Urinary bladder (tissue), 3 donors: ENCODE measurements at regions not wholly inside any gene's neighbourhood (a gene's known extent, or its start where the extent isn't known, plus 50 kb on each side); places are given as distances from the start of the nearest gene placed in this dataset.

Experiments used
- DNase-seq: peaks from one replicate; pipeline ENCODE4 v3.0.0-alpha.2; 2015; ENCODE audit errors: extremely low spot score
- H3K27ac ChIP-seq: one replicate; pipeline ENCODE4 v1.5.1; 2013; ENCODE audit warnings: low read depth, mild to moderate bottlenecking, moderate library complexity
- H3K36me3 ChIP-seq: one replicate; pipeline ENCODE4 v1.6.1; 2013; ENCODE audit warnings: mild to moderate bottlenecking, moderate library complexity; ENCODE audit not compliant: insufficient read depth
- H3K4me1 ChIP-seq: one replicate; pipeline ENCODE4 v1.6.1; 2013; ENCODE audit warnings: mild to moderate bottlenecking, moderate library complexity; ENCODE audit not compliant: insufficient read depth
- H3K4me3 ChIP-seq: one replicate; pipeline ENCODE4 v1.5.1; 2013; ENCODE audit warnings: low read depth, low read length
- WGBS: extraction: QIAGEN DNeasy Blood & Tissue Kit; methylation state at CpG from one replicate; pipeline ENCODE4 v1.1.7; 2013; 5-methylcytosine and 5-hydroxymethylcytosine counted together
- donor health status: healthy with polysubstance abuse.
- donor health status: healthy.

- Histone ChIP-seq H3K4me3 (no peak overlapping the region), H3K4me1 (no peaks in the 10 kb centered on the region), H3K27ac (no peak overlapping the region), H3K36me3 (no peaks in the 10 kb centered on the region)
- DNase-seq = no peak
- WGBS = 12% methylated on average over 3 of the region's 3 CpGs
These were observed 567.6 kb downstream of the BCL11B start for GRCh38 chr14:98704441-98704840.

DNA sequence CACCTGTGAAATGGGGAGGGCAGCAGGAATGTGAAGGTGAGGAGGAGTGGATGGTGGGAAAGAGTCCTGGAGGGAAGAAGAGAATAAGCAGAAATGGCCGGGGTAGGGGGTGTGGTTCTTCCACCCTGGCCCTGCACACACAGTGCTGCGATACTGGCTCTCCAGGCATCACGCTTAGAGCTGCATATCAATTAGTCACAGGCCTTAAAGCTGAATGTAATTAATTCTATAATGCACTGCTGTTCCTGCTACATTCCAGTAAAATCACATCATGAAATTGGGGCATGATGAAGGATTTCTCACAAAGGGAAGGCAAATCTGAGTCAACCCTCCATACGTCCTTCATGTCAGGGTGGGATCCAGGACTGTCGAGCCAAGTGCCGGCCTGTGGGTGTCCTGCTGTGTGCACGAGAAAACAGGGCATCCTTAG, 566.1 kb downstream of the BCL11B start:
- no peak for DNase-seq
- 34% methylated on average over 7 of the region's 7 CpGs for WGBS

DNA sequence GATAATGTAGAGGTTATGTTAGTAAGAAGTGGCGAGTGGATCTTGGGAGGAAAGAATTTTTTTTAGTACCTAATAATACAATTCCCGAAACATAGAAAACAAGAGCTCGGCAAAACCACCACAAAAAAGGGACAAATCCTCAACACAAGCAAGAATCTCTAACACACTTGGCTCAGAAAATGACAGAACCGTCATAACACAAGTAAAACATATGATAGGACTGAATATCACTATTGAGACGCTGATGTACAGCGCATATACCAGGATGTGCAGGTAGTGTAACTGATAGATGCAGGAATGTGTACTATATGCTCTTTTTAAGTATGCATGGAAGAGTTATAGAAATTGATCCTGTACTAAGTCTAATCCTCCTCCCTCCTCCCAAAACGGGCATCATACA, 564.5 kb downstream of the BCL11B start:
- Histone ChIP-seq H3K4me3 (no peak overlapping the region), H3K27ac (no peak overlapping the region), H3K4me1 (no peaks in the 10 kb centered on the region), H3K36me3 (no peaks in the 10 kb centered on the region)
- WGBS = 85% methylated on average over 7 of the region's 7 CpGs
- DNase-seq = no peak

More for the DNA sequence above, 566.1 kb downstream of the BCL11B start:
- Histone ChIP-seq H3K4me1 (no peaks in the 10 kb centered on the region), H3K36me3 (no peaks in the 10 kb centered on the region), H3K4me3 (no peak overlapping the region), H3K27ac (no peak overlapping the region)

GRCh38 chr14:98708555-98708954, 563.4 kb downstream of the BCL11B start:
- no peaks in the 10 kb centered on the region for H3K36me3 ChIP-seq
- no peaks in the 10 kb centered on the region for H3K4me1 ChIP-seq
- no peak overlapping the region for H3K4me3 ChIP-seq
- no peak for DNase-seq
- H3K27ac ChIP-seq = no peak overlapping the region

- Histone ChIP-seq H3K4me3 (no peak overlapping the region), H3K36me3 (no peaks in the 10 kb centered on the region), H3K27ac (no peak overlapping the region), H3K4me1 (no peaks in the 10 kb centered on the region)
- DNase-seq = no peak
- 49% methylated on average over 2 of the region's 2 CpGs for WGBS
These were observed 560.5 kb downstream of the BCL11B start for GRCh38 chr14:98711453-98711852.

DNA sequence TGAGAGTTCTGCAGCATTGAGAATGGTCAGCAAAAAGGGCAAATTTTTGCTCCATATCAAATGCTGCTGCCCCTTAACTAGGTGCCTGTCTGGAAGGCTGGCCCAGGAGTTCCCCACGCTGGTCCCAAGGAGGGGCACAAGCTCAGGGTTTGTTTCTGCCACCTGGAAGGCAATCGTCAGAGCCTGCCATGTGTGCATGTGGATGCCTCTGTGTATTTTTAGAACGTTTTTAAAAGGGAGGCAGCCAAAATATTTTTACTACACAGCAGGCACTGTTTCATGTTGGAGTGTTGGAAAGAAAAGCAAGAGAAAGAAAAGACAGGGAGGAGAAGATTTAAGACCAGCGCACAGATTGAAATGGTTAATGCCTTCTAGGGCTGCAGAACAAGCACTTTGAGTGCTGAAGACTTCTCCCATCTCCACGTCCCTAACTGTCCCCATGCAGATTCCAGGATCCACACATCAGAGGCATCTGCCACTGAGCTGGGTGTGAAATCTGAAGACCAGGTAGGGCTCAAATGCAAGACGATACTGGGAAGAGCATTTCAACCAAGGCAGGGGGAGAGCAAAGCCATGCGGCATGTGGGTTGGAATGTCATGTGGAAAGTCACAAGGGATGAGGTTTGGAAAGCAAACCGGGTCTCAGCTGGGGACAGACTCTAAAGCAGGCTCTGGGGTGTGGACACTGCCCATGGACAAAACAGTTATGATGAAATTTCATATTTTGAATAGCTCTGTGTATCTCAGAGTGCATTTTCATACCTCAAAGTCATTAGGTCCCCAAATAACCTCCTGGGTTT, 557.2 kb downstream of the BCL11B start:
- 43% methylated on average over 8 of the region's 8 CpGs for WGBS
- Histone ChIP-seq H3K27ac (no peak overlapping the region), H3K4me1 (no peaks in the 10 kb centered on the region), H3K4me3 (no peak overlapping the region), H3K36me3 (no peaks in the 10 kb centered on the region)
- DNase-seq = no peak

DNA sequence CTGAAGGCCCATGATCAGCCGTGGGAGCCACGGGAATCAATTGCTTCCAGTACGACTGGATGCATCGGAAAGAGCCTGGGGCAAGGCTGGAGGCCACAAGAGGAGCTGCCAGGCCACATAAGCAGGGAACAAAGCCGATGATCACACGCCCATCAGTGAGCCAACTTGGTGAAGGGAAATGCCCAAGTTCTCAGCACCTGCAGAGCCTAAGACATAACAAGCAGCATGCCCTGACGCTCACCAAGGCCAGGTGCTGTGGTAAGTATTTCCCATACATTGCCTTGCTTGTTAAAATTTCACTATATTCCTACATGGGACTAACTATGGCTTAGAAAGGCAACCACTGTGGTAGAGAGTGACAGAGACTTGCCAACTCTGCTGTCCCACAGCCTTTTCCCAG, 555.9 kb downstream of the BCL11B start:
- no peak for DNase-seq
- H3K4me3 ChIP-seq = no peak overlapping the region
- no peaks in the 10 kb centered on the region for H3K36me3 ChIP-seq
- no peak overlapping the region for H3K27ac ChIP-seq
- no peaks in the 10 kb centered on the region for H3K4me1 ChIP-seq
- 89% methylated on average over 7 of the region's 7 CpGs for WGBS

GRCh38 chr14:98721061-98721460, 550.9 kb downstream of the BCL11B start:
- WGBS = 97% methylated on average over 1 of the region's 1 CpG
- Histone ChIP-seq H3K36me3 (no peaks in the 10 kb centered on the region), H3K27ac (no peak overlapping the region), H3K4me1 (no peaks in the 10 kb centered on the region), H3K4me3 (no peak overlapping the region)
- no peak for DNase-seq

DNA sequence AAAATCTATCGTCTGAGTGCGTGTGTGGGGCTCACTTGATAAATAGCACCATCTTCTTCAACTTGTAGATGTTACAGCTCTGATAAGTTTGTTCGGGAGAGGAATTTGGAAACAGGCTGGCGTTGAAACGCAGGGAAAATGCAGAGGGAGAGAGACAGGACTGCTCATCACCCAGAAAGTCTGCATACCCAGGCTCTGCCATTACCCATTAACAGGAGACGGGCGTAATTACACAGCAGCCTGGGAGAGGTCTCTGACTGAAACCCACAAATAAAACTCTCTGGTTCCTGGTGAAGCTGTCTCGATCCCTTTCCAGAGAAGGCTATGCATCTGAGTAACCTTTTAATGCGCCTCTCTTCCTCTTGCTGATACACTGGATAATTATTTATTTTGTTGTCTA, 547.3 kb downstream of the BCL11B start:
- Histone ChIP-seq H3K36me3 (no peaks in the 10 kb centered on the region), H3K4me1 (no peaks in the 10 kb centered on the region), H3K27ac (no peak overlapping the region), H3K4me3 (no peak overlapping the region)
- 27% methylated on average over 9 of the region's 9 CpGs for WGBS
- no peak for DNase-seq

- no peak overlapping the region for H3K27ac ChIP-seq
- DNase-seq = no peak
- no peak overlapping the region for H3K4me3 ChIP-seq
- no peaks in the 10 kb centered on the region for H3K36me3 ChIP-seq
- 30% methylated on average over 7 of the region's 7 CpGs for WGBS
- H3K4me1 ChIP-seq = no peaks in the 10 kb centered on the region
These were observed 546.8 kb downstream of the BCL11B start for GRCh38 chr14:98725191-98725590.

- 72% methylated on average over 9 of the region's 9 CpGs for WGBS
These were observed 546.3 kb downstream of the BCL11B start for GRCh38 chr14:98725676-98726075.

DNA sequence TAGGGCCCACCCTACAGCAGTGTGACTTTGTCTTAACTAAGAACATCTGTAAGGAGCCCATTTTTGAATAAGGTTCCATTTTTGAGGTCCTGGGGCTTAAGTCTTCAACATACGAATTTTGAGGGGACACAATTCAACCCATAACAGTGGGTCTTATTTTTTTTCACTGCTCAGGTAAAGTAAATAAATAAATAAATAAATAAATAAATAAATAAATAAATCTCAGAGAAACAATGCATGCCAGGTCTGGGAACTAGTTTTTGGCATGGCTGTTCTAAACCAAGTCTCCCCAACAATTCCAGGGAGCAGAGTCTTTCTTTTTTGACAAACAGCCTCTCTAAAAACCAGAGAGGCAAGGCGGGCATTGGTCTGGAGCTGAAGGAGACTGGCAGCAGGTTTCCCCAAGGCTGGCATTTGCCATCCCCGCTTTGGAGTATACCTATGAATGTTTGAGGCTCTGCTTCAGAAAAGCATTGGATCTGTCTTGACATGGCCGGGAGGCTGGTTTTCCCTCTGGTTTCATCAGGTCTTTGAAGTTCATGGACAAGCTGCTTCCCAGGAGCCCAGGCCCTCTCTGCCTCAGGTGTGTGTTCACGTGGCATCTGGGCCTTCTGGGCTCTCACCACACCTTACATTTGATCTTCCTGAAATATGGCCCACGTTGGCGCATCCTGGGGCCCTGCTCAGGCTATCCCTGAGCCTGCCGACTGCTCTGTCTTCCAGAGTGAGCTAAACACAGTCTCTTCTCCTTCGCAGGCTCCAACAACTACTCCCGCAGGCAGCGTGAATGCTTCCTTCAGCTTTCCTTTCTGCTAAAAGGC, 545.2 kb downstream of the BCL11B start:
- no peaks in the 10 kb centered on the region for H3K4me1 ChIP-seq
- WGBS = 89% methylated on average over 11 of the region's 11 CpGs
- no peak for DNase-seq
- H3K27ac ChIP-seq = no peak overlapping the region
- no peaks in the 10 kb centered on the region for H3K36me3 ChIP-seq
- no peak overlapping the region for H3K4me3 ChIP-seq

More at GRCh38 chr14:98725676-98726075, 546.3 kb downstream of the BCL11B start:
- Histone ChIP-seq H3K4me1 (no peaks in the 10 kb centered on the region), H3K27ac (no peak overlapping the region), H3K4me3 (no peak overlapping the region), H3K36me3 (no peaks in the 10 kb centered on the region)
- DNase-seq = no peak

DNA sequence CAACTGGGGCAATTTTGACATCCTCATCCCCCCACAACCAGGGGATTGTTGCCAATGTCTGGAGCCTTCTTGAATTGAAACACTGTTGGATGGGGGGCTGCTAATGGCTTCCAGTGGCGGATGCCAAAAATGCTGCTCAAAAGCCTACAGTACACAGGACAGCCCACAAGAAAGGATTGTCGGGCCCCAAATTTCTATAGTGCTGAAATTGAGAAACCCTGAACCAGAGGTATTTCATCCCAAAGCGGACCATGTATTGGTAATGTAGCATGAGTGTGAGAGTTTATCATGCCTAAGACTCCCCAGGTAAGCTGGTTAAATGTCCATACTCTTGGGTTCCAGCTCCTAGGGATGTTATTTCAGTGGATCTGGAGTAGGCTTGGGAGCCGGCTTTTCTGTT, 544.0 kb downstream of the BCL11B start:
- H3K36me3 ChIP-seq = no peaks in the 10 kb centered on the region
- no peak overlapping the region for H3K4me3 ChIP-seq
- DNase-seq = no peak
- WGBS = 89% methylated on average over 4 of the region's 4 CpGs
- no peaks in the 10 kb centered on the region for H3K4me1 ChIP-seq
- no peak overlapping the region for H3K27ac ChIP-seq

- H3K4me1 ChIP-seq = no peaks in the 10 kb centered on the region
- H3K27ac ChIP-seq = no peak overlapping the region
- DNase-seq = no peak
- WGBS = 87% methylated on average over 2 of the region's 2 CpGs
- no peaks in the 10 kb centered on the region for H3K36me3 ChIP-seq
- H3K4me3 ChIP-seq = no peak overlapping the region
These were observed 543.2 kb downstream of the BCL11B start for GRCh38 chr14:98728836-98729235.
